Transverse colon (tissue), 3 donors: ENCODE measurements at regions not wholly inside any gene's neighbourhood (a gene's known extent, or its start where the extent isn't known, plus 50 kb on each side); places are given as distances from the start of the nearest gene placed in this dataset.

Experiments used
- CTCF ChIP-seq, 5 experiments: fragments of 200-600 bp in 3 of 5; fragments of 450-650 bp in 2 of 5; sonication (generic) in 3 of 5; IDR thresholded peaks; 1 replicate in 2 of 5; 2 replicates in 3 of 5; pipeline ENCODE4 v1.5.1; 2016 to 2017; ENCODE audit warnings: antibody characterized with exemption in 5 of 5, inconsistent platforms in 3 of 5, mild to moderate bottlenecking in 2 of 5, moderate library complexity in 1 of 5
- EP300 ChIP-seq: sonication (generic); formaldehyde crosslinking; IDR thresholded peaks from one replicate; pipeline ENCODE4 v1.6.1; 2017; ENCODE audit warnings: antibody characterized with exemption, low read depth

- TF ChIP-seq EP300 (no peak), CTCF (IDR thresholded peaks at IDR 0.05) (no peak)
Observed at GRCh38 chr7:118325450-118325808, 100.9 kb downstream of the ANKRD7 start.
